ENCODE measurements at regions not wholly inside any gene's neighbourhood (a gene's known extent, or its start where the extent isn't known, plus 50 kb on each side); places are given as distances from the start of the nearest gene placed in this dataset.

DNA sequence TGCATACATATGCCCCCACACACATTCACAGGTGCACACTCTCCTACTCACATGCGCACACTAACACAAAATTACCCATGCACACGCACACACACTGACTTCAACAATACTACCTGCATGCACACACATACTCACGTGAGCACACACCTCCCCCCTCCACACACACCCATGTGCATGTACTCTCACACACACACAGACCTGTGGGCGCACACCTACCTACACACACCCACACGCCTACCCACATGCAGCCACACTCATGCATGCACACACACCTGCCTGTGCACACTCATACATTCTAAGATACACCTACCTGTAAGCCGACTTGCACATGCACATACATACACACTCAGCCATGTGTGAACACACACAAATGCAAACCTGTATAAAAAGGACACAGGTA lies 97.3 kb upstream of the GSC start:
- TF ChIP-seq, protein P1, sequence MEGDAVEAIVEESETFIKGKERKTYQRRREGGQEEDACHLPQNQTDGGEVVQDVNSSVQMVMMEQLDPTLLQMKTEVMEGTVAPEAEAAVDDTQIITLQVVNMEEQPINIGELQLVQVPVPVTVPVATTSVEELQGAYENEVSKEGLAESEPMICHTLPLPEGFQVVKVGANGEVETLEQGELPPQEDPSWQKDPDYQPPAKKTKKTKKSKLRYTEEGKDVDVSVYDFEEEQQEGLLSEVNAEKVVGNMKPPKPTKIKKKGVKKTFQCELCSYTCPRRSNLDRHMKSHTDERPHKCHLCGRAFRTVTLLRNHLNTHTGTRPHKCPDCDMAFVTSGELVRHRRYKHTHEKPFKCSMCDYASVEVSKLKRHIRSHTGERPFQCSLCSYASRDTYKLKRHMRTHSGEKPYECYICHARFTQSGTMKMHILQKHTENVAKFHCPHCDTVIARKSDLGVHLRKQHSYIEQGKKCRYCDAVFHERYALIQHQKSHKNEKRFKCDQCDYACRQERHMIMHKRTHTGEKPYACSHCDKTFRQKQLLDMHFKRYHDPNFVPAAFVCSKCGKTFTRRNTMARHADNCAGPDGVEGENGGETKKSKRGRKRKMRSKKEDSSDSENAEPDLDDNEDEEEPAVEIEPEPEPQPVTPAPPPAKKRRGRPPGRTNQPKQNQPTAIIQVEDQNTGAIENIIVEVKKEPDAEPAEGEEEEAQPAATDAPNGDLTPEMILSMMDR (IDR thresholded peaks at IDR 0.05) = no peak
- TF ChIP-seq POLR2A (IDR thresholded peaks at IDR 0.05) = no peak

All from Peyer's patch (tissue), 4 donors.